Spleen (tissue), 7 donors: ENCODE measurements at regions not wholly inside any gene's neighbourhood (a gene's known extent, or its start where the extent isn't known, plus 50 kb on each side); places are given as distances from the start of the nearest gene placed in this dataset.

Experiments
- POLR2AphosphoS5 ChIP-seq, 3 donors: sonication (generic); formaldehyde crosslinking; IDR thresholded peaks; one replicate each; pipeline ENCODE4 v1.5.1; 2017; ENCODE audit warnings: antibody characterized with exemption in 3 of 3
- TF ChIP-seq, protein P1 (sequence below), 11 experiments: fragments of 200-600 bp in 7 of 11; fragments of 450-650 bp in 4 of 11; sonication (generic) in 4 of 11; IDR thresholded peaks in 8 of 11; conservative IDR thresholded peaks in 3 of 11; 1 replicate in 7 of 11; 2 replicates in 4 of 11; pipeline versions ENCODE4 v1.4.0 to v1.8.0; 2016 to 2021; ENCODE audit warnings: antibody characterized with exemption in 11 of 11, inconsistent platforms in 4 of 11, mild to moderate bottlenecking in 1 of 11
- donor health status: DM: no; HTN: no; CAD: no; lungs with moderate emphysema.
- donor health status: DM: no; HTN: no; CAD: no.
- donor health status: DM: no; HTN: no; CAD: no.

DNA sequence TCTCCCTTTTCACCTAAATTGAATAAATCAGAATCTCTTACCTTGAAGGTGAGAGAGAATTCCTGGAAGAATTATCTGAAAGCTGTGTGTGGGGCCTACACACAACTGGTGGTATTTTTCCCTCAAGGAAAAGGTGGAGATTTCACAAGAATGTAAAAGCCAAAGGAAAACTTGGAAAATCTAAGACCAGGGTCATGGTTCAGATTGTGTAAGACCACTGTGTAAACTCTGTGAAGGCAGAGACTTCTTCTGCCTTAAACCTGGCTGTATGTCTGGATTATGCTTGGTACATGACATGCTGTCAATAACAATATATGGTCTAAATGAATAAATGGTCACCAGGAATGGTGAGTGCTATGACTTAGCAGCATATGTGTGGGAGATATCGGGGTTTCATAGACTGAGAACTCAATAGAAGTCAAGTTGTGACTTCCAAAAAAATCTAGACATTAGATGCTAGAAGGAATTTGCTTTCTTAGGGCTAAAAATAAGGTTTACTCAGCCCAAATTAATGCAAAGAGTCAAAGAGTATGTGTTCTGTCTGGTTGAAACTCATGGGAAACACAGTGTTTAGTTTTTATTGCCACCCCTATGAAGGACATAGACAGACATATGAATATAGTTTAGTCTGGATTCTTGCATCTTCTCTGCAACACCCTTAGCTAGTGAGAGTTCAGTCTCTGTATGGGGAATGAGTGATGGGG lies 163.7 kb downstream of the SNAPC1 start:
- no peak for TF ChIP-seq POLR2AphosphoS5 (IDR thresholded peaks at IDR 0.05)
- TF ChIP-seq, protein P1, sequence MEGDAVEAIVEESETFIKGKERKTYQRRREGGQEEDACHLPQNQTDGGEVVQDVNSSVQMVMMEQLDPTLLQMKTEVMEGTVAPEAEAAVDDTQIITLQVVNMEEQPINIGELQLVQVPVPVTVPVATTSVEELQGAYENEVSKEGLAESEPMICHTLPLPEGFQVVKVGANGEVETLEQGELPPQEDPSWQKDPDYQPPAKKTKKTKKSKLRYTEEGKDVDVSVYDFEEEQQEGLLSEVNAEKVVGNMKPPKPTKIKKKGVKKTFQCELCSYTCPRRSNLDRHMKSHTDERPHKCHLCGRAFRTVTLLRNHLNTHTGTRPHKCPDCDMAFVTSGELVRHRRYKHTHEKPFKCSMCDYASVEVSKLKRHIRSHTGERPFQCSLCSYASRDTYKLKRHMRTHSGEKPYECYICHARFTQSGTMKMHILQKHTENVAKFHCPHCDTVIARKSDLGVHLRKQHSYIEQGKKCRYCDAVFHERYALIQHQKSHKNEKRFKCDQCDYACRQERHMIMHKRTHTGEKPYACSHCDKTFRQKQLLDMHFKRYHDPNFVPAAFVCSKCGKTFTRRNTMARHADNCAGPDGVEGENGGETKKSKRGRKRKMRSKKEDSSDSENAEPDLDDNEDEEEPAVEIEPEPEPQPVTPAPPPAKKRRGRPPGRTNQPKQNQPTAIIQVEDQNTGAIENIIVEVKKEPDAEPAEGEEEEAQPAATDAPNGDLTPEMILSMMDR (IDR thresholded peaks at IDR 0.05 in 8 of 11, conservative IDR thresholded peaks at IDR 0.05 in 3 of 11): no peak
